NB4 (cell line): ENCODE measurements at regions not wholly inside any gene's neighbourhood (a gene's known extent, or its start where the extent isn't known, plus 50 kb on each side); places are given as distances from the start of the nearest gene placed in this dataset.
A peak's percentile ranks its signal among the peaks of the same experiment; 100 is the strongest.

Experiments used
- CTCF ChIP-seq: IDR thresholded peaks from one replicate; pipeline ENCODE4 v1.5.1; 2012; ENCODE audit warnings: low read depth, low read length
- POLR2A ChIP-seq: IDR thresholded peaks from 2 replicates; pipeline ENCODE4 v1.6.1; 2011; ENCODE audit warnings: mild to moderate bottlenecking; ENCODE audit not compliant: insufficient read length; ENCODE audit errors: extremely low read depth

- TF ChIP-seq POLR2A (no peak), CTCF (peak; percentile 78)
These were observed 631.1 kb downstream of the COL12A1 start for GRCh38 chr6:74574794-74575193.
